GM18907 (cell line): ENCODE measurements at regions not wholly inside any gene's neighbourhood (a gene's known extent, or its start where the extent isn't known, plus 50 kb on each side); places are given as distances from the start of the nearest gene placed in this dataset.

Experiments used
- ATAC-seq: cut with Tn5 transposase; IDR thresholded peaks from one replicate; pipeline ENCODE4 v1.9.1; 2021; ENCODE audit warnings: mild to moderate bottlenecking, moderate library complexity; ENCODE audit not compliant: unreplicated experiment

GRCh38 chr4:31341601-31342359, 621.6 kb downstream of the PCDH7 start:
- no peak for ATAC-seq

DNA sequence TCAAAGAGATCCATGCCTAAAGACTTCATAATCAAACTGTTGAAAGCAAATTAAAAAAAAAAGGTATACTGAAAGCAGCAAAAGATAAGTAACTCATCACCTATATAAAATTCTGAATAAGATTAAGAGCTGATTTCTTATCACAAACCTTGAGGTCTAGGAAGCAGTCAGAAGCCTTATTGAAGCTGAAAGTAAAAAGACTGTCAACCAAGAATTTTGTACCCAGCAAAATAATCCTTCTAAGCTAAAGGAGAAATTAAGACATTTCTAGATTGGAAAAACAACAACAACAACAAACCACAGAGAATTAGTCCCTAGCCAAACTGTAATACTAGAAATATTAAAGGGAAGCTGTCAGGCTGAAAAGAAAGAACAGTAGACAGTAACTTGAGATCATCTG, 622.9 kb downstream of the PCDH7 start:
- ATAC-seq = no peak

- ATAC-seq = no peak
Observed at GRCh38 chr4:31349907-31350306, 629.7 kb downstream of the PCDH7 start.

DNA sequence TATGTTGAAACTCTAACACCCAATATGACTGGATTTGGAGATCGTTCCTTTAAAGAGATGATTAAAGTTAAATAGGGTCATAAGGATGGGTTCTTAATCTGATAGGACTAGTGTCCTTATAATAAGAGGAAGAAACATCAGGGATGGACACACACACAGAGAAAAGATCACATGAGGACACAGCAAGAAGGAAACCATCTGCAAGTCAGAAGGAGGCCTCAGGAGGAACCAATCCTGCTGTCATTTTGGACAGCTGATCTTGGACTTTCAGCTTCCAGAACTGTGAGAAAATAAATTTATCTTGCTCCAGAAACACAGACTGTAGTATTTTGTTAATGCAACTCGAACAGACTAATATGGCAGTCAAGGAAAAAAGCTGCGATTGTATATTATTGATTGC, 631.5 kb downstream of the PCDH7 start:
- no peak for ATAC-seq

- no peak for ATAC-seq
Observed at GRCh38 chr4:31356839-31357238, 636.7 kb downstream of the PCDH7 start.

- ATAC-seq = no peak
Observed at GRCh38 chr4:31360786-31361185, 640.6 kb downstream of the PCDH7 start.

DNA sequence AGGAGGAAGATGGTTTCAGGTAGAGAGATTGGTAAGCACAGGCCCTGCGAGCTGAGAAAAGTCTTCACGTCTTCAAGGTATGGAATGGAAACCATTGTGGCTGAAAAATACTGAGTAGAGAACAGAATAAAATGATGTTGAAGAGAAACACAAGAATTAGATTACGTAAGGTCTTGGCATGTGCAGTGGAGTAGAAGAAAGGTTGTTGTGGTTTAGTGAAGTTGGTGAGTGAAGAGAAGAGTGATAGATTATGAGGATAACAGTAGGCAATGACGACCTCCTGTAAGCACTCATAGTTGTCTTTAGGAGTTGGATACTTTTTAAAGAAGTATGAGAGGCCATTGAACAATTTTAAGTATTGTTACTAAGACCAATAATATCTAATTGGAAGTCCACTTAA, 642.6 kb downstream of the PCDH7 start:
- no peak for ATAC-seq

DNA sequence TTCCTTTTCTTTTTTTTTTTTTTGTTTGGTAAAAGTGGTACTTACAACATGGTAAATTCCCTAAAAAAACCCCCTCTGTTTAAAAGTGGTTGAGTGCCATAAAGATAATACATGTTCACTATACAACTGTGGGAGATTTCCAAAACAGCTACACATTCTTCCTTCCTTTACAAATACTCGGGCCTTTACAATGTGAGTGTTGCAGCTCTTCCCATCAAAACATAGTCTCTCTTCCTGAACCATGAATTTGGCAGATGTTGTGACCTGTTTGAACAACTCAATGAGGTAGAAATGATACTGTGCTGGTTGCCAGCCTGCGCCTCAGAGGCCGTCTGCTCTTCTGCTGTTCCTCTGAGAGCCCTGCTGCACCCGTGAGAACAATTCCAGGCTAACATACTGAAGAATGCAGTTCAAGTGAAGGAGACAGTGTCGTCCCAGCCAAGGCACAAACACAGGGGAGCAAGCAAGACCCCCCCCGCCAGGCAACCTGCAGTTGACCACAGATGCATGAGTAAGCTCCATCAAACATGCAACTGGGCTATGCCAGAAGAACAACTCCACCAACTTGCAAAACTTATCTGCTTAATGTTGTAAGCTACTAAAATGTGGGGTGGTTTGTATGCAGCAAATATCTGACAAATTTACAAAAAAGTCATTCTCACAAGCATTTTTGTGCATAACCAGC, 645.0 kb downstream of the PCDH7 start:
- no peak for ATAC-seq

DNA sequence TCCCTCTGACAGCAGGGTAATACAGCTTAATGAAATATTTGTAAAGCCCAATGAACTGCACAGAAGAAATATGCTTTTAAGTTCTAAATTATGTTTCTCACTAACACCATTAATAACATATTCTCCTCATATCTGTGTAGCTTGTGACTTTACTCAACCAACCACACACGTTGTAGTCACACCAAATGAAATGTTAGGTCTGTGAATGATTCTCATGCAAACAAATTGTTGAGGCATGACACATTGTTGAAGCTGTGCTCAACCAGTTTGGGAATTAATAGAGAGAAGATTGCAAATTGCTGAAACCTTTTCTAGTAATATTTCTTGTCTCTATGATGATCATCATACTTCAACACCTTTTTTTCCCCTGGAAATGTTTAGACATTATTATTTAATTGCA, 645.9 kb downstream of the PCDH7 start:
- ATAC-seq = no peak

GRCh38 chr4:31370866-31371465, 650.8 kb downstream of the PCDH7 start:
- ATAC-seq = peak; percentile 97

- ATAC-seq = no peak
Observed at GRCh38 chr4:31374256-31374960, 654.2 kb downstream of the PCDH7 start.

- ATAC-seq = no peak
Observed at GRCh38 chr4:31375936-31376335, 655.8 kb downstream of the PCDH7 start.

- no peak for ATAC-seq
Observed at GRCh38 chr4:31379364-31379763, 659.2 kb downstream of the PCDH7 start.

DNA sequence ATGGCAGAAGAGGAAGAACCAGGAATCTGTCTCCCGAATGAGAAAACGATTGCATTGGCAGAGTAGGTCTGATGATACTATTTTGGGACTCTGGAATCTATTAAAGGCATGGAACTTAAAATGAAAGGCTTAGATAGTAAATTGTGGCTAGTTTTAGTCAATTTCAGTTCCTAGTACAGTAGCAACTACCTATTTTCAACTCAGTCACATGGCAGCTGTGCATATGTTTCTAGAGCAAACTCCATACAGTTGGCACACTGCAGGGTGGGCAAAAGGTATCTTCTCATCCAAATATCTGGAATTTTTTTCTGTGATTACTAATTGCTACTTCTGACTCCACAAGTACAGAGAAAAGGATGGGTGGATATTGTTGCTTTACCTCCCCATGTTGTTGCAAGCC, 663.6 kb downstream of the PCDH7 start:
- no peak for ATAC-seq

GRCh38 chr4:31390849-31391248, 670.7 kb downstream of the PCDH7 start:
- no peak for ATAC-seq

DNA sequence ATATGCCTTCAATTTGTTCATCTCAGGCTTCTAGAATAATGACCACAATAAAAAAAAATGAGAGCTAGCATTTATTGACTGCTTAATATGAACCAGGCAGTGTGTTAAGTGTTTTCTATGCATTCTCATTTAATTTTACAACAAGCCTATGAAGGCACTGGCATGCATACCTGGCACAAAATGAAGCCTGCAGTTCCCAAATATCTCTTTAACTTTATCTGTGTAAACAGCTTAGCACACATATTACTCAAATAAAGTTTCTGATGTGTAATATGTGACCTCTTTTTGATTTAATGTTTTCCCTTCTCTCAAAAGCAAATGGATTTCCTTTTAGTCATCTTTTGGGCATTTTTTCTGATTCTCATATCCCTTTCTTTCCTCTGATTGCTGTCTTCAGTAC, 671.8 kb downstream of the PCDH7 start:
- no peak for ATAC-seq

GRCh38 chr4:31392923-31393322, 672.8 kb downstream of the PCDH7 start:
- ATAC-seq = no peak

- ATAC-seq = no peak
Observed at GRCh38 chr4:31408121-31408520, 688.0 kb downstream of the PCDH7 start.

DNA sequence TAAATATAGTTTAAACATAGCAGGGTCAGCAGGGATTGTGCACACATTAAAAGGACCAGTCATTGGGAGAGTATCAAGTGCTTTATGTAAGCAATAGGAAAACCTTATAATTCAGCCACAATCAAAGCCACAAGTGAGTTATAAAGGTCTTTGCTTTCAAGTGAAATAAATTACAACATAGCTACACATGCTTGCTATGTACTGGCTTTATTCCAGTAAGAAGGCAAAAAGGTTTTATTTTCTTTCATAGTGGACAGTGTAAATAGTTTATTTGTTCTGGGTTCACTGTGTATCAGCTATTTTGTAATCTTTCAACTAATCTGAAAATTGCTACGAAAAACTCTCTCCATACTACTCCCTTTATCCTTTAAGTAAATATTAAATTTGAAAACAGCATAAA, 691.4 kb downstream of the PCDH7 start:
- ATAC-seq = no peak

DNA sequence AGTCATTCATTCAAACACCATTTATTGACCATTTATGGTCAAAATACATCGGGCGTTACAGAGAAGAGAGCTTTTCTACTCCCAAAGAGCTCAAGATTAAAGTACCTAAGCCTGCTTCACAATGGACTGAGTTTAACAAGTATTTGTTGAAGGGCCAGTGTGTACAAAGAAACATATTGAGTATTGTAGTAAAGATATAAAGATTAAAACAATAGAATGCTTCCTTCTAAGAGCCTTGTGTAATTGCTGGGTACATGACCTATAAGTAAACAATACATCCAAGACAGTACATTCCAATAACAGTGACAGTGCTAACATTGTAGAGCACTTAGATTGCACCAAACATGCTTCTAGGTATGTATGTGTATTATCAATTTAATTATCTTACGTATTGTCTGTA, 695.5 kb downstream of the PCDH7 start:
- ATAC-seq = no peak

GRCh38 chr4:31416498-31416897, 696.3 kb downstream of the PCDH7 start:
- no peak for ATAC-seq

- ATAC-seq = no peak
Observed at GRCh38 chr4:31417040-31417439, 696.9 kb downstream of the PCDH7 start.
